GM19463 (cell line): ENCODE measurements at regions not wholly inside any gene's neighbourhood (a gene's known extent, or its start where the extent isn't known, plus 50 kb on each side); places are given as distances from the start of the nearest gene placed in this dataset.

ENCODE experiments used
- ATAC-seq: cut with Tn5 transposase; IDR thresholded peaks from one replicate; pipeline ENCODE4 v1.9.1; 2021; ENCODE audit warnings: mild to moderate bottlenecking, moderate library complexity; ENCODE audit not compliant: unreplicated experiment

DNA sequence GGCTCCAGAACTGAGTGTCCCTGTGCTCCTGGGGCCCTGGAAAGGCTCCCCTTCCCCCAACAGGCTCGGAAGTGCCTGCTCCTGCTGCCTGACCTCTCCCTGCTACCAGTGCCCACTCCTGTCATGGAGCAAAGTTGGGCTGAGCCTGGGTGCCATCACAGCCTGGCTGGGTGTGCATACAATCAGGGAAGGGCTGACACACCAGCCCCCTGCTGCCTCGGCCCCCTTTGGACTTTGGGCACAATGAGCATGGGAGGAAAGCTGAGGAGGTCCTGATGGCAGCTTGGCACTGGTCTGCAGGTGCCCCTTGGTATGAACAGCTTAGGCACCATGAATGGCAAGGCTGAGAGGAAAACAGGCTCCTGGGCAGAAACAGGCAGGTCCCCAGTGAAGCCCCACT, 405.0 kb downstream of the PID1 start:
- no peak for ATAC-seq

- no peak for ATAC-seq
Measured at GRCh38 chr2:228864131-228864530, 407.0 kb downstream of the PID1 start.

DNA sequence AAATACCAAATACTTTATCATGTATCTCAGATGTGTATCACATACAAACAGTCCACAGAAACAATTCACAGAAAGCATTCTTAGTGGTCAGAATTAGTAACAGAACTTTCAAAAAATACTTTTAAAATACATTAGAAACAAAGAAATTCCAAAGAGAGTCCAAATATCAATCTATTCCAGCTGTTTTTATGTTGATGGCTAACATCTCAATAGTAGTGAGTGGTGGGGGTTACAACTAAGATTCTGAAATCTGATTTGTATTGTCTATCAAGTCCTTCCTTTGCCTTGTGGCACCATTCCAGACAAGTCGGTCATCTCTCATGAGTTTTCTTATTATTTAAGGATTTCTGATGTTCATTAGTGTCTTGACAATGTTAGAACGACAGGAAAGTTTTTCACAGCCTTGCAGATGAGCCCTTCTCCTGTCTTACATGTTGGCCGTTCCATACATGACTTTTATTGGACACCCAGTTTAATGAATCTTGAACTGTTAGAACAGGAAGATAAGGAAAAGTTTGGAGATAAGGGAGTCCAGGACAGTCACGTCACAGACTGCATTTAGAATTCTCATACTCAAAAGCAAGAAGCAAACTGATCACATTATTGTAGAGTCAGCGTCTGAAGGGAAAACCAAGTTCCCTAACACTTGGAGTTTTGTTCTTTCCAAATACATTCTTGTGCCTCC, 410.3 kb downstream of the PID1 start:
- no peak for ATAC-seq

DNA sequence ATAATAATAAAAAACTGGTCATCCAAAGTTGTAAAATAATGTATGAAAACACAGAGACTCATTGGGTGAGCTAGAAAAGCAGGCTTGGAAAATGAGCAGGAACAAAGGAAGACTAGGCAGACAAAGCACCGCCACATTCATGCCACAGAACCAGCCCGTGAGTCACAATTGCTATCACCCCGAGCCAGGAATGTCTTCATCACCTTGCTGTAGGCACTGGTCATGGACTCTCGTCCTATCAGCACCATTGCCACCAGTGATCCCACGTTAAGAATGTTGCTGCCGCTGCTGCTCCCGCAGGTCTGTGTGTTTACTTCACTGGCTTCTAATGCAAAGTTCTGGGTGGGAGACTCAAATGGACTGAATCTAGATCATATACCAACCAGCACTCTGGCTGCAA, 417.9 kb downstream of the PID1 start:
- ATAC-seq: no peak

- ATAC-seq: no peak
Measured at GRCh38 chr2:228848638-228849037, 422.4 kb downstream of the PID1 start.

- ATAC-seq: no peak
Measured at GRCh38 chr2:228847684-228848083, 423.4 kb downstream of the PID1 start.

DNA sequence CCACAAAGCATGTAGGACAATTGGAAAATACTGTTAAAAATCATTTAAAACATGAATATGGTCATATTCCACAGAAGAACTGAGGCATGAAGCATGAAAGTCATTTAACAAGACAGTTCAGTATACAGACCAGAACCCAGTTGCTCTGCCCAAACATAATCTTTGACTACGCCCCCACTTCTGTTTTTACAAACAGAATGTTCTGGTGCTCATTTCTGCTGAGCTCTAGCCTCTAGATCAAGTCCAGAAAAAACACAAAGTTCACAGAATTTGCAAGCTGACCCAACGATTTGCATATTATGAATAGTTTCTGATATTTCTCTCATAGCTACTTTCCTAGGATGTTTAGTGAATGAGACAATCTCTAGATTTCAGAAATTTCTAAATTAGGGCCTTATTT, 424.9 kb downstream of the PID1 start:
- no peak for ATAC-seq

DNA sequence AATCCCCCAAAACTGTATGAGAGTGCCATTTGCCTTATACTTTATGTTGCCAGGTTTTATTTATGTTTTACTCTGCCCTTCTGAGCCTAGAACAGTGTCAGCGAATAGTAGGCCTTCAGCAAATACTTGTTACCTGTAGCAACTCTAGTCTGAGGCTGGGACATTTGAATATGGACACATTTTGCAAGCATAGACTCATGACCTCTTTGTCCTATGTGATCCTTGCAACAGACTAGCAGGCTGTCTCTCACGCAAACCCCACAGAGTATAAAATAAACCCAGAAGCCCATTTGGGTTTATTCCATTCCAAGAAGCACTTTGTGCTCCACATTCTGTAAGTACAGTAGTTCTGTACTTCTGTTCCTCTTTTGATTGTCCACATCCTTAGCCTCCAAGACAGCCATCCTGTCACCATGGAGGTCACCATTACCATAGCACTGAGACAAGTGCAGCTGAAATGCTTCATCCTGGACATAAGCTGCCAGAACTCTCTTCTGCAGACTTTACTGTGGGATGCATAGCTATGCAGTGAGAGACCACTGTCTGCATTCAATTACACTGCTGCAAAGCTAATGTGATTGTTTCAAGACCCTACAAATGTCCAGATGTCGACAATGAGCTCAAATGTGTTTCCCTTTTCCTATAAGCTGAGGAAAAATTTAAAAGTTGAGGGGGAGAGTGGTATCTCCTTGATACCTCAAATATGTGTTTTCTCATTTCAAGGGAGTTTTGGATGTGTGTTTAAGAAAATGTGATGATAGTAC, 425.7 kb downstream of the PID1 start:
- ATAC-seq: no peak

- ATAC-seq: no peak
Measured at GRCh38 chr2:228841877-228842276, 429.2 kb downstream of the PID1 start.

DNA sequence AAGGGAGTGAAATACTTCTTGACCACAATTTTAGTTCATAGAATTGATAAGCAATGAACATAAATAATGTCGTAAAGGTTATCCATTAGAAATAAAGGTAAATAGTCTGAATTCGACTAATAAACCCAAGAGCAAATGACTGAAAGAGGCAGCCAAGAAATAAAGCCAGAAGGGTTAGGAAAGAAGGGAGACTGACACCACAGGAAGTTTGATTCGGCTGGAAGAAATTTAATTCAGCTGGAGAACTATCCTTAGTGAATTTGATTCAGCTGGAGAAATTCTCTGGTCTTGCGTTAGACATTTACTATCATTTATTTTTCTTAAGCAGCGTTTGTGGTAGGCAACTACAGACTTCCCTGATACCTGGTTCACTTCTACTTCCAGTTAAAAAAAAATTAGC, 429.6 kb downstream of the PID1 start:
- ATAC-seq: no peak

- no peak for ATAC-seq
Measured at GRCh38 chr2:228840743-228841114, 430.4 kb downstream of the PID1 start.

GRCh38 chr2:228840113-228840742, 430.9 kb downstream of the PID1 start:
- no peak for ATAC-seq

DNA sequence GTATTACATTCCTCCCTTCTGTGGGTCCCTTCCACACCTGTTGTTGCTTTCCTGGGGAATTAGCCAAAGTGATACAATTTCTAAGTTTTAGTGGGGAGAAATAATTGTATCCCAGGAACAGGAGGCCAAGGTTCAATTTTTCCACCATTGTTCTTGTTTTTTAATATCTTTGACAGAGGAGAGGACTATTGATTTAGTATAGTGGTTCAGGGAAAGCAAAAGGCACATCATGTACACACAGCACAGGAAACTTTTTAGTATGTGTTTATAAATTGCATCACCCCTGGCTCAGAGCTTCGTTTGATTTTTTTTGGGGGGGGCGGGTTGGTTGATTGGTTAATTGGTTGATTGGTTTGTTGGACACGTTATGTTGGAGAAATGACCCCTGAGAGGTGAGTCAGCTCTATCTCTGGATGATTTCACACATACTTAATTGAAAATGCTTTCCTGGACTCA, 431.6 kb downstream of the PID1 start:
- no peak for ATAC-seq

- no peak for ATAC-seq
Measured at GRCh38 chr2:228838819-228839218, 432.3 kb downstream of the PID1 start.

DNA sequence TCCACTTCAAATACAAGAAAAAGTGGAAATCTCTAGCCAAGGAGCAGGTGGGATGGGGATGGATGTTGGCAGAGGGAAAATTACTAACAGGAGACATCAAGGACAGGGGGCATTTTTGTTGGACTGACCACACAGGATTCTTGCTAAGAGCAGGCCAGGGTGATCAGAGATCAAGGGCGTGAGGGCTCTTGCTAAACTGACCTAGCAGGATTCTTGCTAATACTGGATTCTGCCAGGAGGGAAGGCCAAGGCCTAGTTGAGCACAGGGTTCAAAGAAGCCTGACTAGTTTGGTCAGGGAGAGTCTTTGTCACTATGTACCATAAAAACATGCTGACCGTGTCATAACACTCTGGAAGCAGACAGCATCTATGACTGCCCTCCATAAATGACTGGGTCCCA, 442.7 kb downstream of the PID1 start:
- no peak for ATAC-seq

GRCh38 chr2:228827056-228827700, 443.9 kb downstream of the PID1 start:
- no peak for ATAC-seq

- no peak for ATAC-seq
Measured at GRCh38 chr2:228819701-228820100, 451.4 kb downstream of the PID1 start.

DNA sequence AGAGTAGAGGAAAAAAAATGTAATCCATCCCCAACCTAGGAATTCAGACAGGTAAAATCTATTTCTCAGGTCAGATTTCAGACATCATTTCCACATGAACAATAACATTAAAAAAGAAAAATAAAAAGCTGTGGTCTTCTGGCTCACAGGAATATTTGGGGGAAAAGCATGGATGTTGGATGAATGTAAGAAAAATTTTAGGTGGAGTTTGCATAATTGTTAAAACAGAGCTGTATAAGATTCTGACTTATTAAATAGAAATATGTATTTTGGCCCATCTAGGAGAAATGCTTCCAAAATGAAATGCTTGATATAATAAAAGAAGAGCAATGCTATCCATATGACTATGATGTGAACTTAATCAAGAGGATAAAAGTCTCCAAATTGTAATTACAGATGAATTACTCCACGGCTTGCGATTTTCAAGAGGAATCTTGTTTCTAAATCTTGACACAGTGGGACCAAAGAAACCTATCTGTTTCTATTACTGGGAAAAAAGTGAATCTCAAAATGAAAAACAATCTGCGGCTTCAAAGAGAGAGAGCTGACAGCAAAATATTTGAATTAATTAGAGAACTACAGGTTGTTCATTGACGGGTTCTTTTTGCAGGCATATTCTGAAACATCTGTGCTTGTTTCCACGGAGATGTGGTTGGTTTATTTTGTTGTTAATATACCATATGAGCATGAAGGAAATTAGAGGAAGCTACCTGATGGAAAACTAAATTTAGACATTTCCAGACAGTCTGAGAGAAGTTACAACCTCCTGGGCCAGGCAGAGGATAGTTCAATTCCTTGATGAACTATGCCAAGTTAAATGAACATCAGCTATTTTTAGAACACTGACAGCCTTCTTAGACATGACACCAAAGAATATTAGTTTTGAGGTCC, 468.7 kb downstream of the PID1 start:
- no peak for ATAC-seq

DNA sequence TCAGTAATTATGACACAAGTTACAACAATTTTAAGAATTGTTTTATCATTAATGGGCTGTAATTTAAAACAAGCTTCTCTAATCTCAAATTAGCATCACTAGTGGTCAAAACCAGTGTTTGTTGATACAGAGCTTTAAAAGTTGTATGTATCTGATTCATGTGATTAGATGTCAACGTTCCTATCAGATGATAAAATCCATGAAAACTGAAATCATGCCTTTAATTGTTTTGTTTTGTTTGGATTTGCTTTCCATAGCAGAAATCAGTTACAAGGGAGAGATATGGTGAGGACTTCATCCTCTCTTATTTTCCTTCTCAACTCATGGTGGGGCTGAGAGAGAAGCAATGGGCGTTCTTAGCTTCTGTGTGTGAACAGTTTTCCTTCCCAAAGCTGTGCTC, 469.6 kb downstream of the PID1 start:
- no peak for ATAC-seq

DNA sequence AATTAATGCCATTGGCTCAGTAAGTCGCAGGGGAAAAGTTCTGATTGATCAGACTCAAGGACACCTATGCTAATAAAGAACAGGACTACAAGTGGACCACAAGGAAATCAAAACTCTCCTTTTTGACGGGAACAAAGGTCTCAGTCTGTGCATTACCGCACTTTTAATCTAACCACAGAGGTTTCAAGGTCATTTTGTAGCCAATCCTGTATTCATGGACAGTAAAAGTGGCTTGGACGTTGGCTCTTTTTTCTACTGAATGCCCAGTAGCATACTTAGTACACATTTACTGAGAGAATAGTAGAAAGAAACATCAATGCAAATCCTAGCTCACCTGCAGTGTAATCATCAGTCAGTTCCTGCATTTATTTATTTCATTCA, 471.9 kb downstream of the PID1 start:
- no peak for ATAC-seq
